Peyer's patch (tissue), 4 donors: ENCODE measurements at regions not wholly inside any gene's neighbourhood (a gene's known extent, or its start where the extent isn't known, plus 50 kb on each side); places are given as distances from the start of the nearest gene placed in this dataset.

Experiments
- DNase-seq, 3 donors: peaks; one replicate each; pipeline ENCODE4 v3.0.0-alpha.2; 2017 to 2019
- H3K27ac ChIP-seq, 4 donors: fragments of 200-600 bp; sonication (generic); one replicate each; pipeline ENCODE4 v1.5.1; 2016 to 2019
- H3K27me3 ChIP-seq, 2 donors: fragments of 200-600 bp; sonication (generic); one replicate each; pipeline ENCODE4 v1.5.1; 2019
- H3K36me3 ChIP-seq, 3 donors: fragments of 200-600 bp; sonication (generic); one replicate each; pipeline ENCODE4 v1.5.1; 2016 to 2019
- H3K4me1 ChIP-seq, 4 donors: fragments of 200-600 bp; sonication (generic); one replicate each; pipeline ENCODE4 v1.5.1; 2016 to 2019
- H3K4me3 ChIP-seq, 4 donors: fragments of 200-600 bp; sonication (generic); 1 replicate in 3 of 4; 2 replicates in 1 of 4; pipeline ENCODE4 v1.5.1; 2016 to 2019; ENCODE audit warnings: mild to moderate bottlenecking in 1 of 4
- H3K9me3 ChIP-seq, 4 donors: fragments of 200-600 bp; sonication (generic); one replicate each; pipeline ENCODE4 v1.5.1; 2016 to 2019; ENCODE audit warnings: mild to moderate bottlenecking in 1 of 4
- POLR2A ChIP-seq, 2 donors: fragments of 450-650 bp; IDR thresholded peaks; one replicate each; pipeline ENCODE4 v1.5.1; 2017; ENCODE audit warnings: antibody characterized with exemption in 2 of 2, mild to moderate bottlenecking in 2 of 2, moderate library complexity in 2 of 2
- TF ChIP-seq, protein P1 (sequence below), 6 experiments: fragments of 450-650 bp in 4 of 6; fragments of 200-600 bp in 2 of 6; sonication (generic) in 1 of 6; IDR thresholded peaks; one replicate each; pipeline ENCODE4 v1.5.1; 2017 to 2019; ENCODE audit warnings: antibody characterized with exemption in 6 of 6, mild to moderate bottlenecking in 3 of 6, moderate library complexity in 1 of 6

DNA sequence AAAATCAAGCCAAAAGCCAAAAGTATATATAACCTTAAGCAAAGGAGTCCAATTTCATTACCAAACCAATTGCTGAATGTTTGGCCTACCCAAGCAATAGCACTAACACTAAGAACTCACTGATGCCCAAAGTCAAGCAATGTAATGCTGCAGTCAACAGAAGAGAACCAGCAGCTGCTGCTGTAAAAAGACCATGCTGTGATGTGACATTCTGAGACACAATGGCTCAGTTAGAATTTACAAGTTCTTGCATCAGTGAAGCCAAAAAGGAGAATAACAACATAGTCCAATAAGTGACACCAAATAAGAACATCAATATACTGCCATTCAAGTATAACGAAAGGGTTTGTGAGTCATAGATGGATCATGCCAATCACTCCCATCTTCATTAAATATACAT lies 514.0 kb upstream of the DIAPH2 start:
- Histone ChIP-seq H3K9me3 (no peaks in the 10 kb centered on the region), H3K27me3 (no peaks in the 10 kb centered on the region), H3K36me3 (no peaks in the 10 kb centered on the region), H3K4me1 (no peaks in the 10 kb centered on the region), H3K4me3 (no peak overlapping the region), H3K27ac (no peak overlapping the region)
- TF ChIP-seq, protein P1, sequence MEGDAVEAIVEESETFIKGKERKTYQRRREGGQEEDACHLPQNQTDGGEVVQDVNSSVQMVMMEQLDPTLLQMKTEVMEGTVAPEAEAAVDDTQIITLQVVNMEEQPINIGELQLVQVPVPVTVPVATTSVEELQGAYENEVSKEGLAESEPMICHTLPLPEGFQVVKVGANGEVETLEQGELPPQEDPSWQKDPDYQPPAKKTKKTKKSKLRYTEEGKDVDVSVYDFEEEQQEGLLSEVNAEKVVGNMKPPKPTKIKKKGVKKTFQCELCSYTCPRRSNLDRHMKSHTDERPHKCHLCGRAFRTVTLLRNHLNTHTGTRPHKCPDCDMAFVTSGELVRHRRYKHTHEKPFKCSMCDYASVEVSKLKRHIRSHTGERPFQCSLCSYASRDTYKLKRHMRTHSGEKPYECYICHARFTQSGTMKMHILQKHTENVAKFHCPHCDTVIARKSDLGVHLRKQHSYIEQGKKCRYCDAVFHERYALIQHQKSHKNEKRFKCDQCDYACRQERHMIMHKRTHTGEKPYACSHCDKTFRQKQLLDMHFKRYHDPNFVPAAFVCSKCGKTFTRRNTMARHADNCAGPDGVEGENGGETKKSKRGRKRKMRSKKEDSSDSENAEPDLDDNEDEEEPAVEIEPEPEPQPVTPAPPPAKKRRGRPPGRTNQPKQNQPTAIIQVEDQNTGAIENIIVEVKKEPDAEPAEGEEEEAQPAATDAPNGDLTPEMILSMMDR (IDR thresholded peaks at IDR 0.05), result no peak
- no peak for TF ChIP-seq POLR2A (IDR thresholded peaks at IDR 0.05)
- DNase-seq, result no peak

DNA sequence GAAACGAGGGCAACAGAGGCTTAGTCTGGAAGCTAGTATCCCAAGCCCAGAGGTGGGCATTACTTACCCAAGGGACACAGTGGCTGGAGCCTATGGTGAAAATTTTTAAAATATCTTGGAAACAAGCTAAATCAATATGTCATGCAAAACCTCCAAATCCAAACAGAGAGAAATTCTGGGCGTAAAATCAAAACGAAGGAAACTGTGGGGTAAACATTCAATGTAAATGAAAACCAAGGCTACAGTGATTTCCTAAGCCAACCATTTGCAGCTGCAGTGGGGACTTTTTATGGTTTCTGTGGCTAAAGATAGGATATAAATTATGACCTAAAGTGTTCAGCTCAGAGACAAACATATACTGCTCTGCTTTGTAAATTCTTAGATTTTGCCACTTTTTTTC lies 507.7 kb upstream of the DIAPH2 start:
- no peak overlapping the region for H3K4me3 ChIP-seq
- no peak for DNase-seq
- no peaks in the 10 kb centered on the region for H3K36me3 ChIP-seq
- H3K27me3 ChIP-seq, result no peaks in the 10 kb centered on the region
- no peak overlapping the region for H3K27ac ChIP-seq
- TF ChIP-seq, protein P1 (IDR thresholded peaks at IDR 0.05), result no peak
- TF ChIP-seq POLR2A (IDR thresholded peaks at IDR 0.05), result no peak
- H3K9me3 ChIP-seq, result no peaks in the 10 kb centered on the region
- no peaks in the 10 kb centered on the region for H3K4me1 ChIP-seq

DNA sequence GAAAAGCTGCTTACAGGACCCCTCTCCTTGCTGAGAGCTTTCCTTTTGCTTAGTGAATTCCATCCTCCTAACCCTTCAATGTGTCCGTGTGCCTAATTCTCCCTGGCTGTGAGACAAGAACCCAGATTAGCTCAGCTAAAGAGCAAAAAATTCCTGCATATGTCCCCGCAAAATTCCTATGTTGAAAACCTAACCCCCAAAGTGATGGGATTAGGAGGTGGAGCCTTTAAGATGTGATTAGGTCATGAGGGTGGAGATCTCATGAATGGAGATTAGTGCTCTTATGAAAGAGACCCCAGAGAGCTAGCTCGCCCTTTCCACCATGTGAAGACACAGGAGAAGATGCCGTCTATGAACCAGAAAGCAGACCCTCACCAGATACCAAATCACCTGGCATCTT lies 503.0 kb upstream of the DIAPH2 start:
- H3K36me3 ChIP-seq, result no peaks in the 10 kb centered on the region
- no peak for DNase-seq
- H3K9me3 ChIP-seq, result no peaks in the 10 kb centered on the region
- no peaks in the 10 kb centered on the region for H3K27me3 ChIP-seq
- TF ChIP-seq POLR2A (IDR thresholded peaks at IDR 0.05), result no peak
- TF ChIP-seq, protein P1 (IDR thresholded peaks at IDR 0.05), result no peak
- no peak overlapping the region for H3K4me3 ChIP-seq
- H3K4me1 ChIP-seq, result no peaks in the 10 kb centered on the region
- H3K27ac ChIP-seq, result no peak overlapping the region

DNA sequence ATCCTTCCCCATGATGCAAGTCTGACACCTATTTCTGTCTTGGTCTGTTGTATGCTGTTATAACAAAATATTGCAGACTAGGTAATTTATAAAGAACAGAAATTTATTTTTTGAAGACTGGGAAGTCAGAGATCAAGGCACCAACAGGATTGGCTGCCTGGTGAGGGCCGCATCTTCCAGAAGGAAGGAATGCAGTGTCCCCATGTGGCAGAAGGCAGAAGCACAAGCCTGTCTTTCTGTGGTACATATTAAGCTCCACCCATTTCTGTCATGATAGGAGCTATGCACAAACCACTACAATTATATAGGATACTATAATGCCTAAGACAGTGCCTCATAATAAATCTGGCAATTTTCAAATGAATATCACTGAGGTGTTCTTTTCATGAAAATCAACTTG lies 502.3 kb upstream of the DIAPH2 start:
- no peaks in the 10 kb centered on the region for H3K4me1 ChIP-seq
- H3K9me3 ChIP-seq, result no peaks in the 10 kb centered on the region
- no peaks in the 10 kb centered on the region for H3K27me3 ChIP-seq
- H3K36me3 ChIP-seq, result no peaks in the 10 kb centered on the region
- DNase-seq, result no peak
- no peak overlapping the region for H3K27ac ChIP-seq
- H3K4me3 ChIP-seq, result no peak overlapping the region
- no peak for TF ChIP-seq POLR2A (IDR thresholded peaks at IDR 0.05)
- TF ChIP-seq, protein P1 (IDR thresholded peaks at IDR 0.05), result peak in 4 of 6 experiments; percentile 14 to 46 (median 19)

DNA sequence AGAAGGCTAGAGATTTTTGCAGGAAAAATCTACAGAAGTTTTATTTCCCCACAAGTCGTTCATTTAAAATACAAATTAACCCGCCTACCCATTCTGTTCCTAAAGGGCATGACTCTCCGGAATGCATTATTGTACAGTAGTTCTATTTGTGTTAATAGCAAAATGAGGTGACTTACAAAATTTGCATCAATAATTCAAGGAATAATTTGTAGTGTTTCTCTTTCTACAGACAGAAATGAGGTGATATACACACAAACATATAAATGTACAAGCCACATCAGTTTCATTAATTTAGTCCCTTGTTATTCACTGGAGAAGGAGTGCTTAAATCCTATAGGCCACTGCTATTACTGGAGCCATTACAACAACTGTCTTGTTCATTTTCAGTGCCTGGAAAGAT lies 501.3 kb upstream of the DIAPH2 start:
- DNase-seq, result no peak
- H3K27ac ChIP-seq, result no peak overlapping the region
- no peaks in the 10 kb centered on the region for H3K36me3 ChIP-seq
- no peaks in the 10 kb centered on the region for H3K27me3 ChIP-seq
- no peaks in the 10 kb centered on the region for H3K9me3 ChIP-seq
- H3K4me1 ChIP-seq, result no peaks in the 10 kb centered on the region
- H3K4me3 ChIP-seq, result no peak overlapping the region
- TF ChIP-seq, protein P1 (IDR thresholded peaks at IDR 0.05), result no peak
- no peak for TF ChIP-seq POLR2A (IDR thresholded peaks at IDR 0.05)

DNA sequence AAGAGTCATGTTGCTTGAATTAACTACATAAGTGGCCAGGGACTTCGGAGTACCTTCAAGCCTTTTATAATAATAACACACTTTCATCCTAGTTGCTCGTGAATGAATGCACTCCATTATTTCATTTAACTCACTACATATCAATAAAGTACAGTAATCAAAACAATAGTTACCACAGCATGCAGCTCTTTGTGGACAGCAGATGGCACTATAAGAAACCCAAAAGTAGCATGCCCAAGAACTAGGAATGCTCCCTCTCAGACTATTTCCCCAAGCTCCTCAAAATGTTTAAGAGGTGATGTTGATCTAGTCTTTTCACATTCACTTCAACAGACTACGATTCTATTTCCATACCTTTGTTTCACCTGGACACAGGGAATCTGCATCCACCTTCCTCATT lies 500.8 kb upstream of the DIAPH2 start:
- no peaks in the 10 kb centered on the region for H3K36me3 ChIP-seq
- H3K9me3 ChIP-seq, result no peaks in the 10 kb centered on the region
- no peak for DNase-seq
- no peaks in the 10 kb centered on the region for H3K27me3 ChIP-seq
- H3K4me3 ChIP-seq, result no peak overlapping the region
- TF ChIP-seq, protein P1 (IDR thresholded peaks at IDR 0.05), result no peak
- TF ChIP-seq POLR2A (IDR thresholded peaks at IDR 0.05), result no peak
- no peak overlapping the region for H3K27ac ChIP-seq
- H3K4me1 ChIP-seq, result no peaks in the 10 kb centered on the region
